ENCODE measurements at regions not wholly inside any gene's neighbourhood (a gene's known extent, or its start where the extent isn't known, plus 50 kb on each side); places are given as distances from the start of the nearest gene placed in this dataset.

GRCh38 chr12:47577206-47577989 lies 128.4 kb downstream of the RPAP3 start:
- Histone ChIP-seq H3K36me3 (replicated peaks in 1 of 2; ENCODE audit: control insufficient read depth in 1 of 2, insufficient read depth in 2 of 2, low read length in 1 of 2) (no peaks in the 10 kb centered on the region), H4K20me1 (ENCODE audit: insufficient read depth) (no peaks in the 10 kb centered on the region), H3K79me2 (ENCODE audit: insufficient read depth) (no peaks in the 10 kb centered on the region), H3F3A (replicated peaks; ENCODE audit: insufficient read depth) (no peaks in the 10 kb centered on the region), H3K27ac (ENCODE audit: low read depth in 2 of 2, low read length in 1 of 2) (no peak overlapping the region), H2AFZ (ENCODE audit: low read depth) (no peak overlapping the region), H3K9me2 (no peaks in the 10 kb centered on the region), H3K4me2 (no peak overlapping the region), H3K4me1 (ENCODE audit: control insufficient read depth in 1 of 2, insufficient read depth in 2 of 2, low read depth in 1 of 2, low read length in 1 of 2) (no peaks in the 10 kb centered on the region), H3K9me3 (no peaks in the 10 kb centered on the region), H3K4me3 (ENCODE audit: low read depth in 2 of 2, low read length in 1 of 2) (no peak overlapping the region), H3K27me3 (ENCODE audit: insufficient read depth) (peaks cover 30% of the 10 kb centered on the region; the same call in 1 of the 2 replicates), H3K9ac (no peak overlapping the region)
- ChIA-PET POLR2A (no interaction called here), CTCF (no interaction called here)
- 23% methylated on average over 7 of the region's 7 CpGs for WGBS (ENCODE audit: low lambda C conversion rate)
- DNase-seq: no peak
- no peak for TF ChIP-seq EP300 (IDR thresholded peaks at IDR 0.05; ENCODE audit: borderline replicate concordance in 1 of 2, low read depth in 1 of 2, low read length in 1 of 2)
- no peak for TF ChIP-seq GATA2 (CRISPR knock-in tag; IDR thresholded peaks at IDR 0.05)
- no peak for TF ChIP-seq TAF1 (IDR thresholded peaks at IDR 0.05; ENCODE audit: borderline replicate concordance, low read depth, low read length)
- TF ChIP-seq MXI1 (IDR thresholded peaks at IDR 0.05; ENCODE audit: low read depth, low read length): no peak
- TF ChIP-seq EZH2phosphoT487 (IDR thresholded peaks at IDR 0.05; ENCODE audit: borderline replicate concordance, low read depth): no peak
- no peak for TF ChIP-seq NFIC (IDR thresholded peaks at IDR 0.05; ENCODE audit: borderline replicate concordance)
- no peak for TF ChIP-seq NRF1 (IDR thresholded peaks at IDR 0.05; ENCODE audit: low read depth, low read length)
- TF ChIP-seq JUND (IDR thresholded peaks at IDR 0.05): no peak
- no peak for TF ChIP-seq ZBTB33 (IDR thresholded peaks at IDR 0.05; ENCODE audit: borderline replicate concordance, low read depth)
- no peak for TF ChIP-seq PBX3 (IDR thresholded peaks at IDR 0.05)
- no peak for TF ChIP-seq ELF1 (IDR thresholded peaks at IDR 0.05)
- no peak for TF ChIP-seq SIN3A (IDR thresholded peaks at IDR 0.05; ENCODE audit: borderline replicate concordance, low read depth, low read length)
- no peak for TF ChIP-seq RAD21 (IDR thresholded peaks at IDR 0.05; ENCODE audit: low read length)

- no peak overlapping the region for H3K4me3 ChIP-seq (ENCODE audit: low read depth in 2 of 2, low read length in 1 of 2)
- no peak overlapping the region for H3K27ac ChIP-seq (ENCODE audit: low read depth in 2 of 2, low read length in 1 of 2)
- H2AFZ ChIP-seq (ENCODE audit: low read depth): no peak overlapping the region
- H3K9ac ChIP-seq: no peak overlapping the region
- no peaks in the 10 kb centered on the region for H3K4me1 ChIP-seq (ENCODE audit: control insufficient read depth in 1 of 2, insufficient read depth in 2 of 2, low read depth in 1 of 2, low read length in 1 of 2)
- no peaks in the 10 kb centered on the region for H4K20me1 ChIP-seq (ENCODE audit: insufficient read depth)
- no peaks in the 10 kb centered on the region for H3K36me3 ChIP-seq (replicated peaks in 1 of 2; ENCODE audit: control insufficient read depth in 1 of 2, insufficient read depth in 2 of 2, low read length in 1 of 2)
- H3K79me2 ChIP-seq (ENCODE audit: insufficient read depth): no peaks in the 10 kb centered on the region
- H3F3A ChIP-seq (replicated peaks; ENCODE audit: insufficient read depth): no peaks in the 10 kb centered on the region
- whole genome bisulfite sequencing (ENCODE audit: low lambda C conversion rate): 16% methylated on average over 7 of the region's 7 CpGs
- H3K4me2 ChIP-seq: no peak overlapping the region
- no peaks in the 10 kb centered on the region for H3K9me2 ChIP-seq
- no peaks in the 10 kb centered on the region for H3K9me3 ChIP-seq
- ChIA-PET CTCF (no interaction called here), POLR2A (no interaction called here)
- no peak for DNase-seq
- H3K27me3 ChIP-seq (ENCODE audit: insufficient read depth): peaks cover 31% of the 10 kb centered on the region; the same call in 1 of the 2 replicates
- TF ChIP-seq REST (IDR thresholded peaks at IDR 0.05; ENCODE audit: low read depth, low read length) (no peak), NRF1 (IDR thresholded peaks at IDR 0.05; ENCODE audit: low read depth, low read length) (no peak), JUND (IDR thresholded peaks at IDR 0.05) (no peak), EP300 (IDR thresholded peaks at IDR 0.05; ENCODE audit: borderline replicate concordance in 1 of 2, low read depth in 1 of 2, low read length in 1 of 2) (no peak), MXI1 (IDR thresholded peaks at IDR 0.05; ENCODE audit: low read depth, low read length) (no peak), FOXJ3 (CRISPR knock-in tag; IDR thresholded peaks at IDR 0.05) (no peak), PBX3 (IDR thresholded peaks at IDR 0.05) (no peak), NFIC (IDR thresholded peaks at IDR 0.05; ENCODE audit: borderline replicate concordance) (no peak), MEF2A (IDR thresholded peaks at IDR 0.05; ENCODE audit: borderline replicate concordance, low read depth) (no peak), ELF1 (IDR thresholded peaks at IDR 0.05) (no peak), POLR2AphosphoS5 (IDR thresholded peaks at IDR 0.05; ENCODE audit: low read depth, low read length) (no peak)
Observed at GRCh38 chr12:47576289-47576945, 129.4 kb downstream of the RPAP3 start.

Data from SK-N-SH (cell line).